ENCODE measurements at regions not wholly inside any gene's neighbourhood (a gene's known extent, or its start where the extent isn't known, plus 50 kb on each side); places are given as distances from the start of the nearest gene placed in this dataset.

DNA sequence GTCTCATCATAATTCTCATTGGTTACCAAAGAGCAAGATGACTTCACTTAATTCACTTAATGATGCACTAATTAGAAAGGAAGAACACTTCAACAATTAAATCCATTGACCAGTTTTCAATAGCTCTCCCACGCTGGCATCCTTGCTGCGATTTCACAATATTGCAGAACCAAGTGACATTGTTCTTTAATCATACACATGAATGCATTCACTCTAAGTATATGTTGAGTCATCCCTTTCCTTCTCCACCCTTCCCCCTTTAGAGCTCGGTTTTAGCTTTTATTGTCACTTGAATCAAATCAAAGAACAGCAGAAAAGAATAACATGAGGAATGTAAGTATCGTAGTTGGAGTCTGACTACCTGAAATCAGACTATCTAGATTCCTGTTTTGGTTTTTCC is 233.6 kb upstream of the FMN2 start:
- POLR2A ChIA-PET: no interaction called here
- CTCF ChIA-PET: interaction anchor here (1.1 kb wide), 1 partner anchor 40 kb away, joined by 3 read pairs; no protein-coding TSS in a partner anchor
- DNase-seq (ENCODE audit: extremely low spot score): no peak
- TF ChIP-seq, protein P1, sequence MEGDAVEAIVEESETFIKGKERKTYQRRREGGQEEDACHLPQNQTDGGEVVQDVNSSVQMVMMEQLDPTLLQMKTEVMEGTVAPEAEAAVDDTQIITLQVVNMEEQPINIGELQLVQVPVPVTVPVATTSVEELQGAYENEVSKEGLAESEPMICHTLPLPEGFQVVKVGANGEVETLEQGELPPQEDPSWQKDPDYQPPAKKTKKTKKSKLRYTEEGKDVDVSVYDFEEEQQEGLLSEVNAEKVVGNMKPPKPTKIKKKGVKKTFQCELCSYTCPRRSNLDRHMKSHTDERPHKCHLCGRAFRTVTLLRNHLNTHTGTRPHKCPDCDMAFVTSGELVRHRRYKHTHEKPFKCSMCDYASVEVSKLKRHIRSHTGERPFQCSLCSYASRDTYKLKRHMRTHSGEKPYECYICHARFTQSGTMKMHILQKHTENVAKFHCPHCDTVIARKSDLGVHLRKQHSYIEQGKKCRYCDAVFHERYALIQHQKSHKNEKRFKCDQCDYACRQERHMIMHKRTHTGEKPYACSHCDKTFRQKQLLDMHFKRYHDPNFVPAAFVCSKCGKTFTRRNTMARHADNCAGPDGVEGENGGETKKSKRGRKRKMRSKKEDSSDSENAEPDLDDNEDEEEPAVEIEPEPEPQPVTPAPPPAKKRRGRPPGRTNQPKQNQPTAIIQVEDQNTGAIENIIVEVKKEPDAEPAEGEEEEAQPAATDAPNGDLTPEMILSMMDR (IDR thresholded peaks at IDR 0.05; ENCODE audit: control extremely low read depth, extremely low read depth, low read depth, missing control alignments): no peak

DNA sequence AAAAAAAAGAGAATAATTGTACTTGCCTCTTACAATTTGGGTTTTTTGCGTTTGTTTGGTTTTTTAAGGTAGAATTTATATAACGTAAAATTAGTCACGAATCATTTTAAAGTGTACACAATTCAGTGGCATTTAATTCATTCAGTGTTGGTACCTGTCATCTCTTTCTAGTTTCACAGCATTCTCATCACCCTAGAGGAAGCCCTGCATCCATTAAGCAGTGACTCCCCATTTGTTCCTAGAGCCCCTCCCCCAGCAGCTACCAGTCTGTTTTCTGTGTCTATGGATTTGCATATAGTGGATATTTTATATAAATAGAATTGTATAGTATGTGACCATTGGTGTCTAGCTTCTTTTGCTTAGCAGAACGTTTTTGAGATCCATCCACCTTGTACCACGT is 233.2 kb upstream of the FMN2 start:
- DNase-seq (ENCODE audit: extremely low spot score): no peak
- ChIA-PET POLR2A (no interaction called here), CTCF (interaction anchor here (1.1 kb wide), 1 partner anchor 39 kb away, joined by 3 read pairs; no protein-coding TSS in a partner anchor)
- TF ChIP-seq, protein P1 (IDR thresholded peaks at IDR 0.05; ENCODE audit: control extremely low read depth, extremely low read depth, low read depth, missing control alignments): no peak

DNA sequence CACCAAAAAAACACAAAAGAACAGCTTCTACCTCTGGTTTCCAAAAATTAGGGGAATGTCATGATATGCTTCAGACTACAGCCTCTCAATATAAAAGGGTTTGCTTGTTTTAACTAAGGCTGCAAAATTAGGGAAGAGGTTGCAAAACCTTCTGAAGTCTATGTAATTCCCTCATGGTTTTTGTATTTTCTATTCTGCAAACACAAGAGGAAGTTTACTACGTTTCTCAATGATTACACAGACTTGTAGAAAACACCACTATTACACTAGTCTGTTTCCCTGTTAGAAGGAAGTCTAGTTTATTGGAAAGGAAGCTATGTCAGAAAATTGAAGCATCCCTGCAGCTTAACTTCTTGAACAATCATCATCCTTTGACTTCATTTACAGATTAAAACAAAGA is 229.7 kb upstream of the FMN2 start:
- no peak for DNase-seq (ENCODE audit: extremely low spot score)
- TF ChIP-seq, protein P1 (IDR thresholded peaks at IDR 0.05; ENCODE audit: control extremely low read depth, extremely low read depth, low read depth, missing control alignments): no peak
- POLR2A ChIA-PET: no interaction called here
- CTCF ChIA-PET: interaction anchor here (1.1 kb wide), 1 partner anchor 10 kb away, joined by 3 read pairs; no protein-coding TSS in a partner anchor

DNA sequence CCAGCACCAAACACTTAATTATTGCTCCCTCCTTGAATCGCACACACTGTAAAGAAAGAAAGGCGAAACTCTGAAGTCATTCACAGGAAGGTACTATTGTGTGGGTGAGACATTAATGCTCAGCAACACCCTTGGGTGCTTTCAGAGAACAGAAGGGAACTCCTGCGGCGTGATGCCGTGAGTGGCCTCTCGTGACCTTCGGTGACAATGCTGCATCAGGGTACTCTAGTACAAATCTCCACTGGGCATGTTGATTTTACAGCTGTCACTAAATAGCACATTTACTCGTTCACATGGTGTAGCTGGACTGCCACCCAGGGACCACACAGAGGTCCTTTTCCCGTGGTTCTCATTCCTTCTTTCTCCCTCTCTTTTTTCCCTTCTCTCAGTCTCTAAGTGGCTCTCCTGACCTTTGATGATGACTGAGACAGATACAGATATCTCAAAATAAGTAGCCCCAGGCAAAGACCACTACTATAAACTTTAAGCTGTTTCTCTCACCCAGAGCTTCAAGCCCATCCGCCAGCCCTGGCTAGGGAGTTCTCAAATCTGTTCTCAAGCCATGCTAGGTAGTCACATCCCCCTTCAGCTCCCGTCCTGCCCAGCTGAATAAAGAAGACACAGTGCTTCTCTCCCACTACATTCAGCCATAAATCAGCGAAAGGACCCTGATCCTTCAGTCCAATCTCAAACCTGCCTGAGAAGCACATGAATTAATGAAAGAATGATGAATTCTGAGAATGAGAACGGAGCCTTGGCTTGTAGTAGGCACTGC is 223.4 kb upstream of the FMN2 start:
- DNase-seq (ENCODE audit: extremely low spot score): no peak
- TF ChIP-seq, protein P1 (IDR thresholded peaks at IDR 0.05; ENCODE audit: control extremely low read depth, extremely low read depth, low read depth, missing control alignments): no peak
- CTCF ChIA-PET: interaction anchor here (1.7 kb wide), 1 partner anchor 30 kb away, joined by 5 read pairs; no protein-coding TSS in a partner anchor
- POLR2A ChIA-PET: no interaction called here

DNA sequence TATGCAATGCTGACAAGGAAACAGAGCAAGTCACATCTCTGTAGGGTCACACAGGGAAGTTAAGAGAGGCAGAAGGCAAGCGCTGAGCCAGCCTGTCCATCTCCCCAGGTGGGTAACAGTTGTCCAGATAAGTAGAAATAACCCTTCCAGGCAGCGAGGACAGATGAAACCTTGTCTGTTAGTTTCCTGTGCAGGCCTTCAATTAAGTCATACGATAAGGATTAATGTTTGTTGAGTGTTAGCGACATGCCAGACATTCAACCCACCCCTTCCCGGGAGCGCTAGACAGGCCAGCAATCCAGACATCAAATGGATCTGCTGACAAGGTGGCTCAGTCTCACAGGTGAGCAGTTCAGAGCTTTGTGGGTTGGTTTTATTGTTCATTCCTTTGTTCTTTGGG is 221.5 kb upstream of the FMN2 start:
- no peak for DNase-seq (ENCODE audit: extremely low spot score)
- CTCF ChIA-PET: no interaction called here
- POLR2A ChIA-PET: no interaction called here
- TF ChIP-seq, protein P1 (IDR thresholded peaks at IDR 0.05; ENCODE audit: control extremely low read depth, extremely low read depth, low read depth, missing control alignments): no peak

DNA sequence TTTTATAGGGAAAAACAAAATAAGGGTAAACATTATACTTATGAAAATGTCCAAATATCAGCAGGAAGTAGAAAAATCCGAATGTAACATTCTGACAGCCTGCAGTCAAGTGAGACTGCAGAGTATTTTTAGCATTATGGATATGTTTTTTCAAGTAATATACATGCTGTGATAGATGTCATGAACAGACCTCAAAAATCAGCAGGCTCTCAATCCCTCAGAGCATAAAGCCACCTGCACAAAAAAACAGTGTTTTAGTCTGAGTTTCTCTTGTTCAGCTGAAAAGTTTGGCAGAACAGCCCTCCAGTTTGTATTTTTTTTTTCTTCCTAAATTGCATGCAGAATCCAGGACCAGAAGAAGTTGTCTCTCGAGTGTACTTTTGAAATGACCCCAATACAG is 219.1 kb upstream of the FMN2 start:
- DNase-seq (ENCODE audit: extremely low spot score): no peak
- POLR2A ChIA-PET: no interaction called here
- CTCF ChIA-PET: no interaction called here
- TF ChIP-seq, protein P1 (IDR thresholded peaks at IDR 0.05; ENCODE audit: control extremely low read depth, extremely low read depth, low read depth, missing control alignments): no peak

Measured in GM10248 (cell line).